ENCODE measurements at regions not wholly inside any gene's neighbourhood (a gene's known extent, or its start where the extent isn't known, plus 50 kb on each side); places are given as distances from the start of the nearest gene placed in this dataset.

- TF ChIP-seq FOXC1 (CRISPR knock-in tag; IDR thresholded peaks at IDR 0.05; ENCODE audit: borderline replicate concordance) (no peak), RAD21 (CRISPR knock-in tag; IDR thresholded peaks at IDR 0.05) (no peak), DPF2 (CRISPR knock-in tag; IDR thresholded peaks at IDR 0.05; ENCODE audit: borderline replicate concordance, low read depth) (no peak), SUZ12 (IDR thresholded peaks at IDR 0.05; ENCODE audit: low read depth, low read length) (no peak), USF2 (IDR thresholded peaks at IDR 0.05; ENCODE audit: low read depth, low read length) (no peak), USF2 (CRISPR knock-in tag; IDR thresholded peaks at IDR 0.05; ENCODE audit: borderline replicate concordance) (no peak), ZFX (CRISPR knock-in tag; IDR thresholded peaks at IDR 0.05; ENCODE audit: low read depth) (no peak), BCL6 (CRISPR knock-in tag; IDR thresholded peaks at IDR 0.05) (no peak), EP300 (IDR thresholded peaks at IDR 0.05; ENCODE audit: low read depth in 2 of 2, low read length in 2 of 2) (no peak), EP300 (CRISPR knock-in tag; IDR thresholded peaks at IDR 0.05; ENCODE audit: borderline replicate concordance) (no peak)
- TF ChIP-seq, protein P1, sequence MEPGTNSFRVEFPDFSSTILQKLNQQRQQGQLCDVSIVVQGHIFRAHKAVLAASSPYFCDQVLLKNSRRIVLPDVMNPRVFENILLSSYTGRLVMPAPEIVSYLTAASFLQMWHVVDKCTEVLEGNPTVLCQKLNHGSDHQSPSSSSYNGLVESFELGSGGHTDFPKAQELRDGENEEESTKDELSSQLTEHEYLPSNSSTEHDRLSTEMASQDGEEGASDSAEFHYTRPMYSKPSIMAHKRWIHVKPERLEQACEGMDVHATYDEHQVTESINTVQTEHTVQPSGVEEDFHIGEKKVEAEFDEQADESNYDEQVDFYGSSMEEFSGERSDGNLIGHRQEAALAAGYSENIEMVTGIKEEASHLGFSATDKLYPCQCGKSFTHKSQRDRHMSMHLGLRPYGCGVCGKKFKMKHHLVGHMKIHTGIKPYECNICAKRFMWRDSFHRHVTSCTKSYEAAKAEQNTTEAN (CRISPR knock-in tag; conservative IDR thresholded peaks at IDR 0.05): no peak
- TF ChIP-seq, protein P2, sequence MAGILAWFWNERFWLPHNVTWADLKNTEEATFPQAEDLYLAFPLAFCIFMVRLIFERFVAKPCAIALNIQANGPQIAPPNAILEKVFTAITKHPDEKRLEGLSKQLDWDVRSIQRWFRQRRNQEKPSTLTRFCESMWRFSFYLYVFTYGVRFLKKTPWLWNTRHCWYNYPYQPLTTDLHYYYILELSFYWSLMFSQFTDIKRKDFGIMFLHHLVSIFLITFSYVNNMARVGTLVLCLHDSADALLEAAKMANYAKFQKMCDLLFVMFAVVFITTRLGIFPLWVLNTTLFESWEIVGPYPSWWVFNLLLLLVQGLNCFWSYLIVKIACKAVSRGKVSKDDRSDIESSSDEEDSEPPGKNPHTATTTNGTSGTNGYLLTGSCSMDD (CRISPR knock-in tag; IDR thresholded peaks at IDR 0.05): no peak
Observed at GRCh38 chr6:145506565-145506964, 228.8 kb downstream of the EPM2A start.

All from HepG2 (cell line).